Endothelial cell of umbilical vein (primary cell): ENCODE measurements at regions not wholly inside any gene's neighbourhood (a gene's known extent, or its start where the extent isn't known, plus 50 kb on each side); places are given as distances from the start of the nearest gene placed in this dataset.

Source experiments
- BruUV-seq: library from RNA; stranded (reverse); fragments of 400-500 nt; replicated peaks from 2 replicates; lab custom pipeline; 2021; lab: Mats Ljungman, UMichigan
- CTCF ChIA-PET: fragments of 300-600, 350-600 bp; sonication (Branson Sonifier 250); formaldehyde crosslinking; loops from one replicate; lab custom pipeline; 2021; ENCODE audit warnings: antibody characterized with exemption, inconsistent platforms; lab: Charles Lee
- POLR2A ChIA-PET: fragments of 300-600, 350-600 bp; sonication (Branson Sonifier 250); formaldehyde crosslinking; loops from one replicate; lab custom pipeline; 2021; ENCODE audit warnings: antibody characterized with exemption, inconsistent platforms; lab: Charles Lee
- DNase-seq: peaks from one replicate; pipeline ENCODE4 v3.0.0-alpha.2; 2011; ENCODE audit warnings: low read depth, low spot score
- FAIRE-seq: peaks from 2 replicates; lab custom pipeline; 2011; peaks lifted over from hg19 to GRCh38; lab: Jason Lieb, UNC
- H2AFZ ChIP-seq: 2 replicates; pipeline ENCODE4 v1.6.0; 2012; ENCODE audit warnings: low read depth, low read length, control low read depth, inconsistent platforms
- H3K27ac ChIP-seq: 2 replicates; pipeline ENCODE4 v1.5.1; 2011; ENCODE audit warnings: low read depth, mild to moderate bottlenecking, control low read depth, low read length, moderate library complexity; ENCODE audit not compliant: insufficient read depth
- H3K27me3 ChIP-seq, 2 experiments: 2 replicates each; pipeline versions ENCODE4 v1.6.0 to v1.6.1; 2011; ENCODE audit warnings: low read length in 2 of 2, mixed read lengths in 1 of 2; ENCODE audit not compliant: control insufficient read depth in 2 of 2, insufficient read depth in 2 of 2
- H3K36me3 ChIP-seq, 2 experiments: 2 replicates in 1 of 2; 3 replicates in 1 of 2; pipeline ENCODE4 v1.5.1; 2011; ENCODE audit warnings: low read length in 2 of 2, mild to moderate bottlenecking in 1 of 2, moderate library complexity in 1 of 2; ENCODE audit not compliant: control insufficient read depth in 2 of 2, insufficient read depth in 2 of 2; ENCODE audit errors: extremely low read depth in 1 of 2
- H3K4me1 ChIP-seq: 3 replicates; pipeline ENCODE4 v1.5.1; 2011; ENCODE audit warnings: mild to moderate bottlenecking, low read length; ENCODE audit not compliant: control insufficient read depth, insufficient read depth; ENCODE audit errors: extremely low read depth
- H3K4me2 ChIP-seq: 2 replicates; pipeline ENCODE4 v1.6.1; 2011; ENCODE audit warnings: low read length, control low read depth, mixed read lengths; ENCODE audit not compliant: insufficient read depth
- H3K4me3 ChIP-seq, 3 experiments: fragments of 200-600 bp in 1 of 3; sonication (generic), shearing (Covaris generic) in 1 of 3; replicated peaks in 1 of 3; 2 replicates each; pipeline ENCODE4 v1.5.1; 2011 to 2016; ENCODE audit warnings: control low read depth in 3 of 3, low read length in 3 of 3, mild to moderate bottlenecking in 2 of 3, inconsistent platforms in 1 of 3, low read depth in 1 of 3, moderate library complexity in 1 of 3; ENCODE audit not compliant: insufficient read depth in 1 of 3
- H3K79me2 ChIP-seq: 2 replicates; pipeline ENCODE4 v1.6.0; 2012; ENCODE audit warnings: low read length, inconsistent platforms; ENCODE audit not compliant: control insufficient read depth, insufficient read depth
- H3K9ac ChIP-seq: replicated peaks from 2 replicates; pipeline ENCODE3; 2011; ENCODE audit warnings: low read length, control low read depth; ENCODE audit not compliant: insufficient read depth; ENCODE audit errors: extremely low read depth
- H3K9me1 ChIP-seq: replicated peaks from 3 replicates; pipeline ENCODE4 v1.6.0; 2011; ENCODE audit warnings: mild to moderate bottlenecking, low read length; ENCODE audit not compliant: control insufficient read depth, insufficient read depth; ENCODE audit errors: extremely low read depth
- H3K9me3 ChIP-seq: replicated peaks from 2 replicates; pipeline ENCODE4 v1.5.1; 2012; ENCODE audit warnings: low read length, inconsistent platforms; ENCODE audit not compliant: control insufficient read depth, insufficient read depth
- H4K20me1 ChIP-seq: replicated peaks from 2 replicates; pipeline ENCODE3; 2011; ENCODE audit warnings: mild to moderate bottlenecking, low read length; ENCODE audit not compliant: control insufficient read depth, insufficient read depth; ENCODE audit errors: extremely low read depth
- CTCF ChIP-seq, 2 donors: IDR thresholded peaks; 1 replicate in 1 of 2; 2 replicates in 1 of 2; pipeline ENCODE4 v1.5.1; 2011; ENCODE audit warnings: low read length in 2 of 2, mild to moderate bottlenecking in 2 of 2, moderate library complexity in 2 of 2, control low read depth in 1 of 2, inconsistent platforms in 1 of 2, low read depth in 1 of 2; ENCODE audit not compliant: insufficient read depth in 1 of 2; ENCODE audit errors: extremely low read depth in 1 of 2
- EZH2 ChIP-seq: IDR thresholded peaks from 2 replicates; pipeline ENCODE4 v1.6.1; 2012; ENCODE audit warnings: borderline replicate concordance, low read depth, mild to moderate bottlenecking, moderate library complexity, low read length, inconsistent platforms; ENCODE audit not compliant: severe bottlenecking
- FOS ChIP-seq: IDR thresholded peaks from 2 replicates; pipeline ENCODE4 v1.6.1; 2011; ENCODE audit warnings: mild to moderate bottlenecking, low read length, moderate library complexity, borderline replicate concordance; ENCODE audit not compliant: insufficient read depth
- GATA2 ChIP-seq: IDR thresholded peaks from 2 replicates; pipeline ENCODE4 v1.7.0; 2011; ENCODE audit warnings: low read depth, mild to moderate bottlenecking, moderate library complexity, mixed read lengths, low read length; ENCODE audit not compliant: insufficient read length, insufficient read depth
- JUN ChIP-seq: IDR thresholded peaks from 2 replicates; pipeline ENCODE4 v1.6.1; 2011; ENCODE audit warnings: borderline replicate concordance, low read depth; ENCODE audit not compliant: insufficient read length, insufficient read depth
- MAX ChIP-seq: IDR thresholded peaks from 2 replicates; pipeline ENCODE4 v1.6.1; 2011; ENCODE audit not compliant: insufficient read depth, insufficient read length
- MYC ChIP-seq: IDR thresholded peaks from one replicate; pipeline ENCODE4 v1.6.1; 2011; ENCODE audit warnings: mild to moderate bottlenecking, low read depth, low read length
- POLR2A ChIP-seq: IDR thresholded peaks from 2 replicates; pipeline ENCODE4 v1.6.1; 2012; ENCODE audit warnings: low read depth, mild to moderate bottlenecking, control low read depth, low read length
- POLR2AphosphoS5 ChIP-seq: IDR thresholded peaks from 2 replicates; pipeline ENCODE4 v1.6.1; 2012; ENCODE audit warnings: low read depth, mild to moderate bottlenecking, control low read depth, low read length, moderate library complexity; ENCODE audit not compliant: insufficient read depth
- dilution Hi-C: fragments of 300-500 bp; cut with MboI; formaldehyde crosslinking; loops from one replicate; pipeline ENCODE4 v1.15.0; 2019; ENCODE audit warnings: low sequenced_read_pairs; ENCODE audit not compliant: extremely low pct_ligation_motif_present
- intact Hi-C: fragments of 100-400 bp; cut with micrococcal nuclease; formaldehyde crosslinking; loops from one replicate; pipeline ENCODE4 v1.10.0; 2022

DNA sequence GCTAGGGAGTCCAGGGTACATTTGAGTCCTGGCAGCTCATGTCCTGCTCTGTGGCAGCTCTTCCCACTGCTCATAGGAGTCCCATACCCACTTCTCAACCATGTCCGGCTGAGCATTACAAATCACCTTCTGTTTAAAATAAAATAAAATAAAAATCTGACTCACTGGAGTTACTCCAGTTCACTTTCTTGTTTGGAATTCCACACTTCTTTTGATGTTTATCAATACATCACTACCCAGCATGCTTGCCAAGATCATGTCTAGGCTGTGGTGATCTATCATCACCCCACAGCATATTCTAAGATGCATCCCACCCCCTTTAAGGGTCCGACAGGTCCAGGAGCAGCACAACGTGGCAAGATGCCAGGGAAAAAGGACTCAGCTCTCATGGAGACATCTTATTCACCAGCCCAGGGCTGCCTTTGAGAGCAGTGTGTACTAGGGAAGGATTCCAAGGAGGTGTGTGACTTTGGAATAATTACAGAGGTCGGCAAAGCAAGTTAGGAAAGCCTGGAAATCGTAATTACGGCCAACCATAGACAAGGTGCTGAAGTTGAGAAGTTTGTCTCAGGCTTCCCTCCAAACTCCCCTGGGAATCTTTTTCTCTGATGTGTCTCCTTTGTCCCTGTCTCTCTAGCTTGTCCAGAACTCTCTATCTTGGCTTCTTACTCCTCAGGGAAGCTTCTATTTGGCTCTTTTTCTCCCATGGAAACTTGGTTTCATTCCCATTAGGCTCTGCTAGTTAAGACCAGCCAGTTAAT lies 111.4 kb upstream of the SLC1A3 start:
- intact Hi-C loops = no loop called here
- BruUV-seq = no TSS peak

More for the DNA sequence above, 111.4 kb upstream of the SLC1A3 start:
- no peaks in the 10 kb centered on the region for H4K20me1 ChIP-seq
- no peaks in the 10 kb centered on the region for H3K36me3 ChIP-seq
- no peak overlapping the region for H2AFZ ChIP-seq
- H3K79me2 ChIP-seq = no peaks in the 10 kb centered on the region
- DNase-seq = no peak
- H3K9ac ChIP-seq = no peak overlapping the region
- CTCF ChIA-PET = interaction anchor here (1.1 to 2.6 kb wide), 2 partner anchors 10 to 13 kb away, joined by 3 to 14 read pairs; no protein-coding TSS in a partner anchor
- POLR2A ChIA-PET = no interaction called here
- no peak for FAIRE-seq
- no peak overlapping the region for H3K4me3 ChIP-seq
- no peak overlapping the region for H3K27ac ChIP-seq
- dilution Hi-C loops = no loop called here
- no peaks in the 10 kb centered on the region for H3K9me3 ChIP-seq
- H3K4me2 ChIP-seq = no peak overlapping the region
- no peaks in the 10 kb centered on the region for H3K27me3 ChIP-seq
- TF ChIP-seq MAX (no peak), POLR2AphosphoS5 (no peak), POLR2A (no peak), EZH2 (no peak), GATA2 (no peak), MYC (no peak), JUN (no peak), FOS (no peak), CTCF (IDR thresholded peaks at IDR 0.05; ENCODE audit: extremely low read depth in 1 of 2, insufficient read depth in 1 of 2, low read depth in 1 of 2, low read length in 2 of 2) (no peak)
- H3K4me1 ChIP-seq = no peaks in the 10 kb centered on the region
- H3K9me1 ChIP-seq = no peaks in the 10 kb centered on the region
